Fibroblast of pulmonary artery (primary cell): ENCODE measurements at regions not wholly inside any gene's neighbourhood (a gene's known extent, or its start where the extent isn't known, plus 50 kb on each side); places are given as distances from the start of the nearest gene placed in this dataset.

Source experiments
- DNase-seq: peaks from one replicate; pipeline ENCODE4 v3.0.0-alpha.2; 2010; ENCODE audit warnings: low read depth
- H3K4me3 ChIP-seq: replicated peaks from 2 replicates; pipeline ENCODE4 v1.5.1; 2011; ENCODE audit warnings: low read depth, mild to moderate bottlenecking, control low read depth, low read length, moderate library complexity
- CTCF ChIP-seq: IDR thresholded peaks from 2 replicates; pipeline ENCODE4 v1.5.1; 2011; ENCODE audit warnings: mild to moderate bottlenecking, control low read depth, low read length, inconsistent platforms; ENCODE audit errors: missing control alignments

GRCh38 chr2:102925003-102925402 lies 163.2 kb downstream of the TMEM182 start:
- TF ChIP-seq CTCF: no peak
- no peak for DNase-seq
- no peak overlapping the region for H3K4me3 ChIP-seq

- no peak for DNase-seq
- no peak overlapping the region for H3K4me3 ChIP-seq
- TF ChIP-seq CTCF: no peak
Observed at GRCh38 chr2:102927854-102928267, 166.0 kb downstream of the TMEM182 start.

GRCh38 chr2:102929721-102930120 lies 167.9 kb downstream of the TMEM182 start:
- no peak for DNase-seq
- TF ChIP-seq CTCF: no peak
- no peak overlapping the region for H3K4me3 ChIP-seq

- TF ChIP-seq CTCF: no peak
- DNase-seq: no peak
- no peak overlapping the region for H3K4me3 ChIP-seq
Observed at GRCh38 chr2:102932501-102932900, 170.7 kb downstream of the TMEM182 start.

GRCh38 chr2:102939207-102939606 lies 177.4 kb downstream of the TMEM182 start:
- no peak for TF ChIP-seq CTCF
- H3K4me3 ChIP-seq: no peak overlapping the region
- no peak for DNase-seq

GRCh38 chr2:102940684-102941083 lies 178.9 kb downstream of the TMEM182 start:
- no peak overlapping the region for H3K4me3 ChIP-seq
- no peak for DNase-seq
- TF ChIP-seq CTCF: no peak

GRCh38 chr2:102942107-102942506 lies 180.3 kb downstream of the TMEM182 start:
- DNase-seq: no peak
- no peak overlapping the region for H3K4me3 ChIP-seq
- TF ChIP-seq CTCF: no peak
